BJ (cell line): ENCODE measurements at regions not wholly inside any gene's neighbourhood (a gene's known extent, or its start where the extent isn't known, plus 50 kb on each side); places are given as distances from the start of the nearest gene placed in this dataset.

Source experiments
- CTCF ChIA-PET: fragments of 350-600 bp; formaldehyde crosslinking; extraction: SDS; loops from one replicate; lab custom pipeline; 2021; ENCODE audit warnings: antibody characterized with exemption, inconsistent platforms; lab: Yijun Ruan, JAX
- POLR2A ChIA-PET: fragments of 300-600 bp; sonication (Branson Sonifier 250); formaldehyde crosslinking; extraction: SDS; loops from one replicate; lab custom pipeline; 2021; ENCODE audit warnings: antibody characterized with exemption; lab: Charles Lee
- DNase-seq: peaks from one replicate; pipeline ENCODE4 v3.0.0-alpha.2; 2011; ENCODE audit warnings: low read depth
- H3K27me3 ChIP-seq: 2 replicates; pipeline ENCODE4 v1.6.0; 2011; ENCODE audit warnings: low read length; ENCODE audit not compliant: control insufficient read depth, insufficient read depth
- H3K36me3 ChIP-seq: 2 replicates; pipeline ENCODE4 v1.5.1; 2011; ENCODE audit warnings: low read length; ENCODE audit not compliant: control insufficient read depth, insufficient read depth
- H3K4me3 ChIP-seq: 2 replicates; pipeline ENCODE4 v1.5.1; 2011; ENCODE audit warnings: low read depth, mild to moderate bottlenecking, control low read depth, low read length
- CTCF ChIP-seq: IDR thresholded peaks from 2 replicates; pipeline ENCODE4 v1.5.1; 2011; ENCODE audit warnings: low read depth, mild to moderate bottlenecking, control low read depth, inconsistent platforms, low read length, moderate library complexity; ENCODE audit not compliant: insufficient read depth

- TF ChIP-seq CTCF, result no peak
- Histone ChIP-seq H3K4me3 (no peak overlapping the region), H3K36me3 (no peaks in the 10 kb centered on the region), H3K27me3 (no peaks in the 10 kb centered on the region)
- ChIA-PET POLR2A (no interaction called here), CTCF (interaction anchor here (2.0 kb wide), 1 partner anchor 19 kb away, joined by 6 read pairs; no protein-coding TSS in a partner anchor)
- DNase-seq, result no peak
Observed at GRCh38 chr5:97480313-97480712, 297.3 kb upstream of the RIOK2 start.

- no peaks in the 10 kb centered on the region for H3K36me3 ChIP-seq
- ChIA-PET CTCF (interaction anchor here (1.4 to 1.6 kb wide), 2 partner anchors 9 to 12 kb away, joined by 3 to 5 read pairs; no protein-coding TSS in a partner anchor), POLR2A (no interaction called here)
- DNase-seq, result no peak
- no peak overlapping the region for H3K4me3 ChIP-seq
- no peak for TF ChIP-seq CTCF
- no peaks in the 10 kb centered on the region for H3K27me3 ChIP-seq
Observed at GRCh38 chr5:97488126-97488668, 305.1 kb upstream of the RIOK2 start.

GRCh38 chr5:97489010-97489840, 306.2 kb upstream of the RIOK2 start:
- Histone ChIP-seq H3K27me3 (no peaks in the 10 kb centered on the region), H3K4me3 (no peak overlapping the region), H3K36me3 (no peaks in the 10 kb centered on the region)
- ChIA-PET CTCF (interaction anchor here (1.4 to 1.6 kb wide), 2 partner anchors 10 to 11 kb away, joined by 3 to 5 read pairs; no protein-coding TSS in a partner anchor), POLR2A (no interaction called here)
- TF ChIP-seq CTCF, result no peak
- no peak for DNase-seq

- CTCF ChIA-PET, result no interaction called here
- DNase-seq, result no peak
- POLR2A ChIA-PET, result interaction anchor here (0.8 kb wide), 1 partner anchor 14 kb away, joined by 3 read pairs; no protein-coding TSS in a partner anchor
- TF ChIP-seq CTCF, result no peak
- Histone ChIP-seq H3K4me3 (no peak overlapping the region), H3K27me3 (no peaks in the 10 kb centered on the region), H3K36me3 (no peaks in the 10 kb centered on the region)
Observed at GRCh38 chr5:97494465-97494864, 311.4 kb upstream of the RIOK2 start.

- CTCF ChIA-PET, result no interaction called here
- POLR2A ChIA-PET, result no interaction called here
Observed at GRCh38 chr5:97495301-97495700, 312.3 kb upstream of the RIOK2 start.

More at GRCh38 chr5:97495301-97495700, 312.3 kb upstream of the RIOK2 start:
- TF ChIP-seq CTCF, result no peak
- no peaks in the 10 kb centered on the region for H3K27me3 ChIP-seq
- no peak overlapping the region for H3K4me3 ChIP-seq
- no peaks in the 10 kb centered on the region for H3K36me3 ChIP-seq
- no peak for DNase-seq
